ENCODE measurements at regions not wholly inside any gene's neighbourhood (a gene's known extent, or its start where the extent isn't known, plus 50 kb on each side); places are given as distances from the start of the nearest gene placed in this dataset.

DNA sequence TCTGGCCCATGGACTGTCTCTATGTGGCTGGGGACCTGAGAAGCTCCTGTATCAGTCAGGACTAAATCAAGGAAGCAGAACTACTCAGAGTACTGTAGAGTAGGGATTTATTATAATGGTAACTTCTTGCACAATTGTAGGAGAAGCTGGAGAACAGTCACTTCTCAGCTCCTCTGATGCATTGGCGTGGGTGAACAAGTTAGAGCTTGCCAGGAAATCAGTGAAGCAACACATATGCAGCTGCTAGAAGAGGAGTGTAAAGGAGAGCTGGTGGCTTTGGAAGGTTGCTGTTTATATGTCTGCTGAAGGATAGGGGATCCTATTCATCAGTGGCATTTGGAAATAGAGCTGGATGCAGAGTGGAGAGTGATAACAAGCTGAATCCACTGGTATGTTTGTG is 215.5 kb upstream of the CWC22 start:
- TF ChIP-seq EZH2 (IDR thresholded peaks at IDR 0.05; ENCODE audit: borderline replicate concordance, low read depth, low read length, poor library complexity, severe bottlenecking): no peak
- TF ChIP-seq, protein P1, sequence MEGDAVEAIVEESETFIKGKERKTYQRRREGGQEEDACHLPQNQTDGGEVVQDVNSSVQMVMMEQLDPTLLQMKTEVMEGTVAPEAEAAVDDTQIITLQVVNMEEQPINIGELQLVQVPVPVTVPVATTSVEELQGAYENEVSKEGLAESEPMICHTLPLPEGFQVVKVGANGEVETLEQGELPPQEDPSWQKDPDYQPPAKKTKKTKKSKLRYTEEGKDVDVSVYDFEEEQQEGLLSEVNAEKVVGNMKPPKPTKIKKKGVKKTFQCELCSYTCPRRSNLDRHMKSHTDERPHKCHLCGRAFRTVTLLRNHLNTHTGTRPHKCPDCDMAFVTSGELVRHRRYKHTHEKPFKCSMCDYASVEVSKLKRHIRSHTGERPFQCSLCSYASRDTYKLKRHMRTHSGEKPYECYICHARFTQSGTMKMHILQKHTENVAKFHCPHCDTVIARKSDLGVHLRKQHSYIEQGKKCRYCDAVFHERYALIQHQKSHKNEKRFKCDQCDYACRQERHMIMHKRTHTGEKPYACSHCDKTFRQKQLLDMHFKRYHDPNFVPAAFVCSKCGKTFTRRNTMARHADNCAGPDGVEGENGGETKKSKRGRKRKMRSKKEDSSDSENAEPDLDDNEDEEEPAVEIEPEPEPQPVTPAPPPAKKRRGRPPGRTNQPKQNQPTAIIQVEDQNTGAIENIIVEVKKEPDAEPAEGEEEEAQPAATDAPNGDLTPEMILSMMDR (conservative IDR thresholded peaks at IDR 0.05; ENCODE audit: low read depth, low read length): no peak

Measured in A673 (cell line).